ENCODE measurements at regions not wholly inside any gene's neighbourhood (a gene's known extent, or its start where the extent isn't known, plus 50 kb on each side); places are given as distances from the start of the nearest gene placed in this dataset.

- 69 to 70% methylated on average over 3 of the region's 3 CpGs for WGBS, 2 donors
- no peaks in the 10 kb centered on the region for H3K4me1 ChIP-seq
- H3K9me3 ChIP-seq: no peaks in the 10 kb centered on the region
- no peak overlapping the region for H3K27ac ChIP-seq
- no peaks in the 10 kb centered on the region for H3K27me3 ChIP-seq
- H3K36me3 ChIP-seq (ENCODE audit: low read depth, missing control alignments): no peaks in the 10 kb centered on the region
- intact Hi-C loops (cut with DNase I; ENCODE audit: low total_unique reads): no loop called here
- DNase-seq: no peak
- no peak overlapping the region for H3K4me3 ChIP-seq
- TF ChIP-seq CTCF (IDR thresholded peaks at IDR 0.05) (no peak), POLR2A (IDR thresholded peaks at IDR 0.05) (no peak)
Observed at GRCh38 chr15:93664213-93664956, 567.0 kb upstream of the MCTP2 start.

GRCh38 chr15:93662162-93662885 lies 569.0 kb upstream of the MCTP2 start:
- no peaks in the 10 kb centered on the region for H3K27me3 ChIP-seq
- WGBS, 2 donors: 88% methylated on average over 1 of the region's 1 CpG
- H3K27ac ChIP-seq: no peak overlapping the region
- TF ChIP-seq CTCF (IDR thresholded peaks at IDR 0.05) (no peak), POLR2A (IDR thresholded peaks at IDR 0.05) (no peak)
- no peak for DNase-seq
- intact Hi-C loops (cut with DNase I; ENCODE audit: low total_unique reads): no loop called here
- H3K36me3 ChIP-seq (ENCODE audit: low read depth, missing control alignments): no peaks in the 10 kb centered on the region
- no peak overlapping the region for H3K4me3 ChIP-seq
- no peaks in the 10 kb centered on the region for H3K9me3 ChIP-seq
- no peaks in the 10 kb centered on the region for H3K4me1 ChIP-seq

GRCh38 chr15:93658026-93658816 lies 569.2 kb upstream of the RGMA start:
- Histone ChIP-seq H3K27ac (no peak overlapping the region), H3K9me3 (no peaks in the 10 kb centered on the region), H3K36me3 (ENCODE audit: low read depth, missing control alignments) (no peaks in the 10 kb centered on the region), H3K4me1 (no peaks in the 10 kb centered on the region), H3K27me3 (no peaks in the 10 kb centered on the region), H3K4me3 (no peak overlapping the region)
- intact Hi-C loops (cut with DNase I; ENCODE audit: low total_unique reads): no loop called here
- no peak for DNase-seq
- no peak for TF ChIP-seq CTCF (IDR thresholded peaks at IDR 0.05)
- no peak for TF ChIP-seq POLR2A (IDR thresholded peaks at IDR 0.05)
- WGBS, 2 donors: 86 to 87% methylated on average over 8 of the region's 8 CpGs

- Histone ChIP-seq H3K27me3 (no peaks in the 10 kb centered on the region), H3K36me3 (ENCODE audit: low read depth, missing control alignments) (no peaks in the 10 kb centered on the region), H3K4me3 (no peak overlapping the region), H3K27ac (no peak overlapping the region), H3K9me3 (no peaks in the 10 kb centered on the region), H3K4me1 (no peaks in the 10 kb centered on the region)
- intact Hi-C loops (cut with DNase I; ENCODE audit: low total_unique reads): no loop called here
- TF ChIP-seq CTCF (IDR thresholded peaks at IDR 0.05) (no peak), POLR2A (IDR thresholded peaks at IDR 0.05) (no peak)
- WGBS, 2 donors: 93 to 94% methylated on average over 2 of the region's 2 CpGs
- no peak for DNase-seq
Observed at GRCh38 chr15:93656041-93656440, 567.0 kb upstream of the RGMA start.

All from testis (tissue), 2 donors.